ENCODE measurements at regions not wholly inside any gene's neighbourhood (a gene's known extent, or its start where the extent isn't known, plus 50 kb on each side); places are given as distances from the start of the nearest gene placed in this dataset.
"Not testable (repeated sequence)": the region's sequence is repeated elsewhere in the genome, so short reads cannot be mapped to it uniquely, and the experiment has no call there.

DNA sequence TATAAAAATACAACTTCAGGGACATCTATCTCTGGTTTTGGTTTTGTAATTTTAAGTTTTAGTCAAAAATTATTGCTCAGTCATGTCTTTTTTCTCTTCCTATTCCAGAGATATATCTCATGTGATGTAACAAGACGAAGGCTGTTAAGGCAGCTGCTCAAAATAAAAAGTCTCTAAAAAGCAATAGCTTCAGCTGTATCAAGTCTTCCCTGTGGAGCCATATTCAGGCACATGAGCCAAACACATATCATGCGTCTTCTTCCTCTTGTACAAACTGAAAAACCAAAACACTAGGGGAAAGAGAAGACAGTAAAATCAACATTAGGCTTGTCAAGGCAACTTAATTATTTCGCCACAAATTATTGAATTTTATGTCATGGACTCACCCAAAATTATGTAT is 240.7 kb downstream of the NRIP1 start:
- no peaks in the 10 kb centered on the region for H3K36me3 Mint-ChIP-seq (ENCODE audit: low read depth)
- no peak overlapping the region for H3K4me3 Mint-ChIP-seq
- H3K27me3 Mint-ChIP-seq: no peaks in the 10 kb centered on the region
- peaks cover 13% of the 10 kb centered on the region for H3K4me1 Mint-ChIP-seq (ENCODE audit: low read depth)
- H3K9me3 Mint-ChIP-seq: no peaks in the 10 kb centered on the region
- H3K27ac Mint-ChIP-seq: no peak overlapping the region

- H3K27ac Mint-ChIP-seq: no peak overlapping the region
- H3K4me3 Mint-ChIP-seq: no peak overlapping the region
- peaks cover 4% of the 10 kb centered on the region for H3K9me3 Mint-ChIP-seq
- no peaks in the 10 kb centered on the region for H3K36me3 Mint-ChIP-seq (ENCODE audit: low read depth)
- peaks cover 4% of the 10 kb centered on the region for H3K27me3 Mint-ChIP-seq
- H3K4me1 Mint-ChIP-seq (ENCODE audit: low read depth): no peaks in the 10 kb centered on the region
These were observed 247.5 kb downstream of the NRIP1 start for GRCh38 chr21:14817311-14817710.

DNA sequence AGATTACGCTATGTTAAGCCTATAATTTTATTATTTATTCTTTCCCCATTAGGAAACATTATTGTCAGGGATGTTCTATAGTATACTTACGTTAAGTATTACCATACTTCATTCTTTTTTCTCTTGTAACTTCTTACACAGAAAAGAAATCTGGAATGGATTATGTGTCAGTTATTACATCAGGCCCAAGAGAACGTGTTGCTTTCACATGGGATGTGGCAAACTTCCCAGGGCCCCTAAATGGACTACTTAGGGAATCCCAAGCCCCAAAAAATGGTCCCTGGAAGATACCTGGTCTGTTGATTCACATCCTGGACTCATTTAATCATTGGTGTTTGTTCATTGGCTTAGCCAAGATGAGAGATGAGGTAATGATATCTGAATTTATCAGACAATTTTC is 249.8 kb downstream of the NRIP1 start:
- Mint-ChIP-seq H3K4me1 (ENCODE audit: low read depth) (no peaks in the 10 kb centered on the region), H3K27me3 (peaks cover 4% of the 10 kb centered on the region), H3K36me3 (ENCODE audit: low read depth) (no peaks in the 10 kb centered on the region), H3K27ac (no peak overlapping the region), H3K4me3 (no peak overlapping the region), H3K9me3 (peaks cover 13% of the 10 kb centered on the region)

DNA sequence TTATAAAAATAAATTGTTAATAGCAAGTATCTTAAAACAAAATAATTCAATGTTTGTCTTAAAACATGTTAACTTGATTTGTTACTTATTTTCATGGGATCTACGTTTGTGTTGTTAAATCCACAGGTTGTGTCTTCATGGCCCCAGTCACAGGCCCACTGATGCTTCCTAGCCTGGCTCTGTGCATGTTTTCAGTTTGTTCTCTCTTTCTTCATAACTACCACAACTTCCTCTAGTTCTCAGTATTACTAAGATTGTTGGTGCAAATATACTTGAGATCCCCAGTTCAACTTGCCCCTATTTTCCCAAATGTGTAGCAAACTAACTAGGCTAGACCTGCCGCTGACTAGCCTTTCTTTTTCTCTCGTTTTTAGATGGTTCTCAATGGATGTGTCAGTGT is 250.5 kb downstream of the NRIP1 start:
- peaks cover 13% of the 10 kb centered on the region for H3K9me3 Mint-ChIP-seq

DNA sequence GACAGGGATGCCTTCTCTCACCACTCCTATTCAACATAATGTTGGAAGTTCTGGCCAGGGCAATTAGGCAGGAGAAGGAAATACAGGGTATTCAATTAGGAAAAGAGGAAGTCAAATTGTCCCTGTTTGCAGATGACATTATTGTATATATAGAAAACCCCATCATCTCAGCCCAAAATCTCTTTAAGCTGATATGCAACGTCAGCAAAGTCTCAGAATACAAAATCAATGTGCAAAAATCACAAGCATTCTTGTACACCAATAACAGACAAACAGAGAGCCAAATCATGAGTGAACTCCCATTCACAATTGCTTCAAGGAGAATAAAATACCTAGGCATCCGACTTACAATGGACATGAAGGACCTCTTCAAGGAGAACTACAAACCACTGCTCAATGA is 258.1 kb upstream of the SAMSN1 start:
- not testable (repeated sequence) for H3K4me3 Mint-ChIP-seq; H3K36me3 Mint-ChIP-seq (ENCODE audit: low read depth); H3K4me1 Mint-ChIP-seq (ENCODE audit: low read depth); H3K9me3 Mint-ChIP-seq; H3K27me3 Mint-ChIP-seq; H3K27ac Mint-ChIP-seq

More for the DNA sequence above, 250.5 kb downstream of the NRIP1 start:
- H3K27ac Mint-ChIP-seq: no peak overlapping the region
- H3K36me3 Mint-ChIP-seq (ENCODE audit: low read depth): no peaks in the 10 kb centered on the region
- no peaks in the 10 kb centered on the region for H3K4me1 Mint-ChIP-seq (ENCODE audit: low read depth)
- no peak overlapping the region for H3K4me3 Mint-ChIP-seq
- H3K27me3 Mint-ChIP-seq: peaks cover 4% of the 10 kb centered on the region

GRCh38 chr21:14797543-14797942 is 251.4 kb upstream of the SAMSN1 start:
- Mint-ChIP-seq H3K9me3 (peaks cover 30% of the 10 kb centered on the region), H3K27ac (no peak overlapping the region), H3K36me3 (ENCODE audit: low read depth) (no peaks in the 10 kb centered on the region), H3K27me3 (peaks cover 8% of the 10 kb centered on the region), H3K4me3 (no peak overlapping the region), H3K4me1 (ENCODE audit: low read depth) (no peaks in the 10 kb centered on the region)

DNA sequence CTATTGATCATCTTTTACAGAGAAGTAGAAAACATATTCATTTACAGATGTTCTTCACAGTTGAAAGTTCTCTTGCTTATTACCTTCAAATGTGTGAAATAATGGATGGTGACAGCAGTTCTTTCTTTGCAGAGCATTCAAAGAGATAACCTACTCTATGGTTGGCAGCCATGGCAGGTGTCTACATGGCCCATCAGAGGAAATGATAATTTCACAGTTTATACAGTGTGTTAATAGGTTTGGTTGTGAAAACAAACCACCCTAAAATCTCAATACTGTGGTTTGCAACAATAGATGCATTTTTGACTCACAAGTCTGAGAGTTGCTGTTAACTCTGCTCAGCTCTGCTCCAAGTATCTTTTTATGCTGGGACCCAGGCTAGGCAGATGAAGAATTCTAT is 241.2 kb upstream of the SAMSN1 start:
- H3K27me3 Mint-ChIP-seq: no peaks in the 10 kb centered on the region

DNA sequence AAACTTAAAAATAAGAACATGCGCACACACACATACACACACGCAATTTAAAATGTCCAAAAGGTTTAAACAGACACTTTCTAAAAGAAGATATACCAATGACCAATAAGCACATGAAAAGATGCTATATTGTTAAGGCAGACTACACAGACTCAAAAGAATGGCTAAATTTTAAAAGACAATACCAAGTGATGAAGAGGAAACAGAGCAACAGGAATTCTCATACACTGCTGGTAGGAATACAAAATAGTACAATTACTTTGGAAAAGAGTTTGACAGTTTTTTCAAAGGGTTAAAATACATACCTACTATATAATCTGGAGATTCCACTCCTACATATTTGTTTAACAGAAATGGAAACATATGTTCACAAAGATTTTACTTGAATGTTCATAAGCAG is 239.6 kb upstream of the SAMSN1 start:
- no peaks in the 10 kb centered on the region for H3K36me3 Mint-ChIP-seq (ENCODE audit: low read depth)
- no peaks in the 10 kb centered on the region for H3K9me3 Mint-ChIP-seq
- H3K27ac Mint-ChIP-seq: no peak overlapping the region
- no peak overlapping the region for H3K4me3 Mint-ChIP-seq
- no peaks in the 10 kb centered on the region for H3K27me3 Mint-ChIP-seq
- no peaks in the 10 kb centered on the region for H3K4me1 Mint-ChIP-seq (ENCODE audit: low read depth)

More for the DNA sequence above, 241.2 kb upstream of the SAMSN1 start:
- H3K4me1 Mint-ChIP-seq (ENCODE audit: low read depth): no peaks in the 10 kb centered on the region
- H3K4me3 Mint-ChIP-seq: no peak overlapping the region
- no peak overlapping the region for H3K27ac Mint-ChIP-seq
- H3K36me3 Mint-ChIP-seq (ENCODE audit: low read depth): no peaks in the 10 kb centered on the region
- H3K9me3 Mint-ChIP-seq: no peaks in the 10 kb centered on the region

- Mint-ChIP-seq H3K27ac (no peak overlapping the region), H3K9me3 (peaks cover 5% of the 10 kb centered on the region), H3K4me1 (ENCODE audit: low read depth) (peaks cover 5% of the 10 kb centered on the region), H3K4me3 (no peak overlapping the region), H3K36me3 (ENCODE audit: low read depth) (no peaks in the 10 kb centered on the region), H3K27me3 (no peaks in the 10 kb centered on the region)
These were observed 227.7 kb upstream of the SAMSN1 start for GRCh38 chr21:14773777-14774345.

- H3K36me3 Mint-ChIP-seq (ENCODE audit: low read depth): no peaks in the 10 kb centered on the region
- no peaks in the 10 kb centered on the region for H3K27me3 Mint-ChIP-seq
- H3K4me3 Mint-ChIP-seq: no peak overlapping the region
- no peaks in the 10 kb centered on the region for H3K9me3 Mint-ChIP-seq
- peaks cover 5% of the 10 kb centered on the region for H3K4me1 Mint-ChIP-seq (ENCODE audit: low read depth)
- H3K27ac Mint-ChIP-seq: no peak overlapping the region
These were observed 225.5 kb upstream of the SAMSN1 start for GRCh38 chr21:14771593-14771992.

DNA sequence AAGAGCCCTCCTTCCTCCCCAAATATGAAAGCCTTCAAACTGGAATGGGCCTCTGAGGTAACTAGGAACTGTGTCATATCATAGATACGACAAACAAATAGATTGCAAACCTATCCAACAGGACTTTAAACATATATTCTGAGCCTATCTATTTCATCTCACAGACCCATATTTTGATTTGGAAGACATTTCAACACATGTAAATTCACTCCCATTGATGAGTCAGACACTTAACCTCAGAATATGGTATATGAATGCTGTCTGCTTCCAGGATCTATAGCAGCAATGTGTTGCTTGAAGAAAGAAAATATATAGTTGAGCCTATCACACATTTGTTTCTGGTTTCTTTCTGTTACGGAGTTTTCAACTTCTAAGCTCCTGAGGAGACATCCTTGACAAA is 221.9 kb upstream of the SAMSN1 start:
- no peaks in the 10 kb centered on the region for H3K36me3 Mint-ChIP-seq (ENCODE audit: low read depth)
- H3K9me3 Mint-ChIP-seq: no peaks in the 10 kb centered on the region
- H3K4me3 Mint-ChIP-seq: no peak overlapping the region
- H3K27me3 Mint-ChIP-seq: no peaks in the 10 kb centered on the region
- peaks cover 5% of the 10 kb centered on the region for H3K4me1 Mint-ChIP-seq (ENCODE audit: low read depth)
- H3K27ac Mint-ChIP-seq: no peak overlapping the region

- no peaks in the 10 kb centered on the region for H3K27me3 Mint-ChIP-seq
- peaks cover 5% of the 10 kb centered on the region for H3K4me1 Mint-ChIP-seq (ENCODE audit: low read depth)
These were observed 221.2 kb upstream of the SAMSN1 start for GRCh38 chr21:14767192-14767852.

DNA sequence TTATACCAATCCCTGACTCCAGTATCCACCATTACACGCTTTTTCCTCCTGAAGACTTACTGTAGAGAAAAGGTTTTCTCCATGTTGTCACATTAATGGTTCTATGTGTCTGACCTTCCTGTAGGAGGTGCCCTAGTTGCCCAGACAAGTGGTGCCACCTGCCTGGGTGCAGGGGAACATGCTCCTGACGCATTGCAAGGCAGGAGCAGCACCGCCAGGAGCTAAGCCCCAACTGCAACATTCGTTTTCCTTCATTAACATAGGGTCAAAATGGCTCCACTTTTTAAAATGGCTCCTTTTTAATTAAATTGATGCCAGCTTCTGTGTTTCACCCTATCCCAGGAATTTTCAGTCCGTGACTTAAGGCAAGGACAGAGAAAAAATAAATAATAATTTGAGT is 220.1 kb upstream of the SAMSN1 start:
- H3K9me3 Mint-ChIP-seq: no peaks in the 10 kb centered on the region
- H3K36me3 Mint-ChIP-seq (ENCODE audit: low read depth): no peaks in the 10 kb centered on the region
- H3K27me3 Mint-ChIP-seq: no peaks in the 10 kb centered on the region
- H3K4me3 Mint-ChIP-seq: no peak overlapping the region
- H3K4me1 Mint-ChIP-seq (ENCODE audit: low read depth): peaks cover 6% of the 10 kb centered on the region
- H3K27ac Mint-ChIP-seq: no peak overlapping the region

More at GRCh38 chr21:14767192-14767852, 221.2 kb upstream of the SAMSN1 start:
- no peak overlapping the region for H3K4me3 Mint-ChIP-seq
- H3K9me3 Mint-ChIP-seq: no peaks in the 10 kb centered on the region
- H3K27ac Mint-ChIP-seq: no peak overlapping the region
- H3K36me3 Mint-ChIP-seq (ENCODE audit: low read depth): no peaks in the 10 kb centered on the region

GRCh38 chr21:14763695-14764064 is 217.6 kb upstream of the SAMSN1 start:
- Mint-ChIP-seq H3K27ac (no peak overlapping the region), H3K9me3 (no peaks in the 10 kb centered on the region), H3K4me3 (no peak overlapping the region), H3K36me3 (ENCODE audit: low read depth) (no peaks in the 10 kb centered on the region), H3K4me1 (ENCODE audit: low read depth) (peaks cover 6% of the 10 kb centered on the region), H3K27me3 (no peaks in the 10 kb centered on the region)

DNA sequence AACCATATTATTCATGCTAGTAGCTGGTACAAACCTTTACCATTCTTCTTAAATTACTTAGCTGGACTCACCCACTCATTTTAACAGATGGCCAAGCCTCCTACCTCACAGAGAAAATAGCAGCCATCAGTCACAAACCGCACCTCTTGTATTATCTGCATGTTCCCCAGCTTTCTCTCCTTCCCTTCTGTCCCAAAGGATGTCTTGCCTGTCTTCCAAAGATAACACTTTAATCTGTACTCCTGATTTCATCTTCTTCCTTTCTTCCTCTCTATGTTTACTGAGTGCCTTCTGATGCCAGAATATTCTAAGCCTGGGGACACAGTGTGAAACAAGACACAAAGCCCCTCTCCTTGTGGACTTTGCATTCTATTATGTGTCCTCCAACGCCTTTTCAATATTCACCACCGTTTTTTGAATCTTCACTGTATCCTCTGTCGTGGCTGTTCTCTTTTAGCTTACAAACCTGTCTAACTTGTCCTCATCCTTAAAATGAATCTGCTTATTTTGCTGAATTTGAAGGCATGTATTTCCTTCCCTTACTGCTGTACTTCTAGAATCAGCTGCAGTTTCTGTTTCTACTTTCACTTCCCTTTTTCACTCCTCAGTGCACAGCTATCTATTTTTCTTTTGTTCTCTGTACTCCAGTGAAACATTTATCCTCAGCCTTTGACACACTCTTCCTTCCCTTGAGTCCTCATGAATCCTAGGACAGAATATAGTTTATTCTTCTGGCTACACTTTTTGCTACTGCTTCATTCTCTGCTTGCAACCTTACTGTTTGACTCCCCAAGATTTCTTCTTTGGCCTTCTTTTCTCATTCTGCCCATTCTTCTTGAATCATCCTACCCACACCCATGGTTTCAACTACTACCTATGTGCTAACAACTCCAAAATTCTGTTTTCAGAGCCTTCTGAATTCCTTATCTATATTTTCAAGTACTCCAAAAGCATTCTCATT is 216.9 kb upstream of the SAMSN1 start:
- H3K4me1 Mint-ChIP-seq (ENCODE audit: low read depth): peaks cover 6% of the 10 kb centered on the region
- H3K27me3 Mint-ChIP-seq: no peaks in the 10 kb centered on the region
- no peaks in the 10 kb centered on the region for H3K36me3 Mint-ChIP-seq (ENCODE audit: low read depth)
- no peak overlapping the region for H3K4me3 Mint-ChIP-seq
- H3K27ac Mint-ChIP-seq: no peak overlapping the region
- no peaks in the 10 kb centered on the region for H3K9me3 Mint-ChIP-seq

Data from stimulated activated naive CD8-positive, alpha-beta T cell treated with anti-CD3 and anti-CD28 coated beads, Interleukin-15, Interleukin-2, amounts not matched to agents 100 ng/mL and 50 ng/mL, for 24 hours (primary cell).